K562 (cell line): ENCODE measurements at regions not wholly inside any gene's neighbourhood (a gene's known extent, or its start where the extent isn't known, plus 50 kb on each side); places are given as distances from the start of the nearest gene placed in this dataset.

Experiments
- ATAC-seq: fragments of 200-7000 bp; cut with Tn5 transposase; 3 replicates; pipeline ENCODE4 v1.9.1; 2020; ENCODE audit warnings: moderate library complexity
- BruUV-seq: library from RNA; stranded (reverse); fragments of 400-500 nt; replicated peaks from 2 replicates; lab custom pipeline; 2021; lab: Mats Ljungman, UMichigan
- CTCF ChIA-PET: fragments of 300-600 bp; formaldehyde crosslinking; extraction: SDS; loops from one replicate; lab custom pipeline; 2021; ENCODE audit warnings: low intra/inter-chr PET ratio; lab: Yijun Ruan, JAX
- POLR2A ChIA-PET: fragments of 300-600, 350-650 bp; sonication (Branson Sonifier 250); formaldehyde crosslinking; extraction: SDS; loops from one replicate; lab custom pipeline; 2021; ENCODE audit warnings: antibody characterized with exemption, inconsistent platforms; lab: Yijun Ruan, JAX
- DNase-seq, 4 experiments: peaks; one replicate each; pipeline versions ENCODE4 v3.0.0 to v3.0.0-alpha.2; 2011 to 2018; ENCODE audit warnings: low spot score in 3 of 4, mixed read lengths in 3 of 4; ENCODE audit errors: extremely low read depth in 1 of 4
- FAIRE-seq: peaks from 2 replicates; lab custom pipeline; 2011; peaks lifted over from hg19 to GRCh38; lab: Jason Lieb, UNC
- H2AFZ ChIP-seq: 2 replicates; pipeline ENCODE4 v1.6.0; 2011; ENCODE audit warnings: low read depth, low read length, control low read depth, inconsistent platforms
- H3K27ac ChIP-seq: fragments of 200-600 bp; 3 replicates; pipeline ENCODE4 v1.8.0; 2011; ENCODE audit warnings: low read depth, mild to moderate bottlenecking, control low read depth, inconsistent platforms, low read length, moderate library complexity, mixed read lengths; ENCODE audit errors: extremely low read depth
- H3K27me3 ChIP-seq, 2 experiments: fragments of 300-600 bp in 1 of 2; 2 replicates in 1 of 2; 3 replicates in 1 of 2; pipeline versions ENCODE4 v1.6.0 to v1.8.0; 2011; ENCODE audit warnings: inconsistent platforms in 2 of 2, low read length in 2 of 2, mild to moderate bottlenecking in 1 of 2, mixed read lengths in 1 of 2, moderate library complexity in 1 of 2; ENCODE audit not compliant: control insufficient read depth in 2 of 2, insufficient read depth in 2 of 2
- H3K36me3 ChIP-seq: fragments of 300-600 bp; 3 replicates; pipeline ENCODE4 v1.8.0; 2011; ENCODE audit warnings: mild to moderate bottlenecking, low read length, inconsistent platforms; ENCODE audit not compliant: control insufficient read depth, insufficient read depth
- H3K4me1 ChIP-seq, 2 experiments: fragments of 200-600 bp in 1 of 2; replicated peaks in 1 of 2; 2 replicates in 1 of 2; 3 replicates in 1 of 2; pipeline versions ENCODE4 v1.5.1 to v1.8.0; 2011; ENCODE audit warnings: inconsistent platforms in 2 of 2, low read length in 2 of 2, mild to moderate bottlenecking in 1 of 2, mixed read lengths in 1 of 2, moderate library complexity in 1 of 2; ENCODE audit not compliant: control insufficient read depth in 2 of 2, insufficient read depth in 2 of 2
- H3K4me2 ChIP-seq: 2 replicates; pipeline ENCODE4 v1.6.1; 2011; ENCODE audit warnings: low read length, control low read depth, inconsistent platforms, mixed read lengths; ENCODE audit not compliant: insufficient read depth
- H3K4me3 ChIP-seq: fragments of 200-600 bp; sonication (generic), shearing (Covaris generic); 2 replicates; pipeline ENCODE4 v1.5.1; 2016; ENCODE audit warnings: control low read depth, inconsistent platforms
- H3K79me2 ChIP-seq: fragments of 200-600 bp; 3 replicates; pipeline ENCODE4 v1.8.0; 2011; ENCODE audit warnings: low read length, inconsistent platforms; ENCODE audit not compliant: control insufficient read depth, insufficient read depth
- H3K9ac ChIP-seq, 2 experiments: 2 replicates each; pipeline versions ENCODE4 v1.6.0 to v1.6.1; 2011; ENCODE audit warnings: low read depth in 2 of 2, low read length in 2 of 2, control low read depth in 1 of 2, inconsistent platforms in 1 of 2, mild to moderate bottlenecking in 1 of 2, mixed read lengths in 1 of 2; ENCODE audit not compliant: insufficient read depth in 1 of 2
- H3K9me1 ChIP-seq: one replicate; pipeline ENCODE4 v1.6.0; 2011; ENCODE audit warnings: inconsistent platforms, mild to moderate bottlenecking, low read length, moderate library complexity; ENCODE audit not compliant: control insufficient read depth, insufficient read depth
- H3K9me3 ChIP-seq: replicated peaks from 2 replicates; pipeline ENCODE4 v1.5.1; 2011; ENCODE audit warnings: low read depth, low read length, inconsistent platforms; ENCODE audit not compliant: control insufficient read depth, insufficient read depth
- H4K20me1 ChIP-seq: replicated peaks from 2 replicates; pipeline ENCODE4 v1.6.1; 2011; ENCODE audit warnings: low read length, inconsistent platforms, mixed read lengths; ENCODE audit not compliant: control insufficient read depth, insufficient read depth
- ATF3 ChIP-seq, 2 experiments: fragments of 450-650 bp in 1 of 2; sonication (generic) in 1 of 2; formaldehyde crosslinking in 1 of 2; IDR thresholded peaks in 1 of 2; conservative IDR thresholded peaks in 1 of 2; 2 replicates each; pipeline versions ENCODE4 v1.6.1 to v1.8.1; 2016 to 2023; ENCODE audit warnings: mild to moderate bottlenecking in 2 of 2, moderate library complexity in 2 of 2, inconsistent platforms in 1 of 2, missing genetic modification reagents in 1 of 2
- BDP1 ChIP-seq: IDR thresholded peaks from 3 replicates; pipeline ENCODE4 v1.6.1; 2011; ENCODE audit not compliant: insufficient read length, insufficient read depth
- EP400 ChIP-seq: fragments of 450-650 bp; IDR thresholded peaks from 2 replicates; pipeline ENCODE4 v1.6.1; 2017; ENCODE audit warnings: antibody characterized with exemption, mild to moderate bottlenecking, moderate library complexity
- GABPB1 ChIP-seq: sonication (generic); formaldehyde crosslinking; IDR thresholded peaks from 2 replicates; pipeline ENCODE4 v1.8.0; 2022; ENCODE audit warnings: mild to moderate bottlenecking, missing genetic modification reagents
- GTF2A2 ChIP-seq: IDR thresholded peaks from 2 replicates; pipeline ENCODE4 v1.6.1; 2016; ENCODE audit warnings: mild to moderate bottlenecking, missing genetic modification characterization, missing compliant biosample characterization
- HNRNPUL1 ChIP-seq: fragments of 200-400 bp; formaldehyde crosslinking; IDR thresholded peaks from 2 replicates; pipeline ENCODE4 v1.6.1; 2017; ENCODE audit warnings: low read length
- KDM2B ChIP-seq: fragments of 250-450 bp; sonication (Bioruptor Pico); IDR thresholded peaks from 2 replicates; pipeline ENCODE4 v1.8.0; 2021; ENCODE audit warnings: mild to moderate bottlenecking, moderate library complexity
- PHF8 ChIP-seq: fragments of 200-600 bp; sonication (generic); IDR thresholded peaks from 2 replicates; pipeline ENCODE4 v1.6.1; 2012; ENCODE audit warnings: mixed run types, mild to moderate bottlenecking, inconsistent platforms, low read length, moderate library complexity, borderline replicate concordance
- POLR2B ChIP-seq: fragments of 450-650 bp; IDR thresholded peaks from 2 replicates; pipeline ENCODE4 v1.6.1; 2018; ENCODE audit warnings: low read depth; ENCODE audit not compliant: partially characterized antibody
- RBM15 ChIP-seq: fragments of 200-400 bp; formaldehyde crosslinking; IDR thresholded peaks from 2 replicates; pipeline ENCODE4 v1.6.1; 2018; ENCODE audit warnings: mild to moderate bottlenecking, low read length, moderate library complexity; ENCODE audit not compliant: insufficient read depth
- SREBF2 ChIP-seq: sonication (generic); formaldehyde crosslinking; IDR thresholded peaks from 2 replicates; pipeline ENCODE4 v1.4.0; 2020; ENCODE audit warnings: mild to moderate bottlenecking, missing genetic modification reagents
- SRSF3 ChIP-seq: fragments of 200-400 bp; formaldehyde crosslinking; IDR thresholded peaks from 2 replicates; pipeline ENCODE4 v1.6.1; 2016; ENCODE audit warnings: mild to moderate bottlenecking, low read length, moderate library complexity; ENCODE audit not compliant: insufficient read depth
- STAT5A ChIP-seq: IDR thresholded peaks from 2 replicates; pipeline ENCODE4 v1.6.1; 2012; ENCODE audit warnings: low read length, inconsistent platforms, borderline replicate concordance
- ZNF224 ChIP-seq: sonication (generic); formaldehyde crosslinking; IDR thresholded peaks from 2 replicates; pipeline ENCODE4 v1.8.0; 2022; ENCODE audit warnings: mild to moderate bottlenecking, missing genetic modification reagents
- ZNF436 ChIP-seq: fragments of 250-450, 450-650 bp; sonication (Bioruptor Pico); formaldehyde crosslinking; IDR thresholded peaks from 2 replicates; pipeline ENCODE4 v1.7.0; 2020; ENCODE audit warnings: mild to moderate bottlenecking
- WGBS: fragments of 100-300 bp; shearing (Covaris generic); methylation state at CpG from one replicate; pipeline ENCODE4 v1.1.6; 2016; ENCODE audit warnings: low coverage, mixed read lengths; ENCODE audit not compliant: insufficient coverage; ENCODE audit errors: missing lambda C conversion rate; 5-methylcytosine and 5-hydroxymethylcytosine counted together
- in situ Hi-C: fragments of 300-500 bp; cut with MboI; formaldehyde crosslinking; loops from 4 replicates; pipeline ENCODE4 v1.15.0; 2018; ENCODE audit warnings: inconsistent platforms, mixed read lengths
- intact Hi-C: fragments of 100-400 bp; cut with micrococcal nuclease; formaldehyde crosslinking; loops from 2 replicates; pipeline ENCODE4 v1.14.2; 2022
- TF ChIP-seq, protein P1 (sequence below): sonication (generic); formaldehyde crosslinking; IDR thresholded peaks from 2 replicates; pipeline ENCODE4 v1.8.1; 2023; ENCODE audit warnings: mild to moderate bottlenecking, missing genetic modification reagents
- TF ChIP-seq, protein P2 (sequence below): IDR thresholded peaks from 2 replicates; pipeline ENCODE4 v1.6.1; 2011; ENCODE audit warnings: borderline replicate concordance, low read depth, mild to moderate bottlenecking, moderate library complexity, low read length; ENCODE audit not compliant: insufficient read depth, poor library complexity, severe bottlenecking

DNA sequence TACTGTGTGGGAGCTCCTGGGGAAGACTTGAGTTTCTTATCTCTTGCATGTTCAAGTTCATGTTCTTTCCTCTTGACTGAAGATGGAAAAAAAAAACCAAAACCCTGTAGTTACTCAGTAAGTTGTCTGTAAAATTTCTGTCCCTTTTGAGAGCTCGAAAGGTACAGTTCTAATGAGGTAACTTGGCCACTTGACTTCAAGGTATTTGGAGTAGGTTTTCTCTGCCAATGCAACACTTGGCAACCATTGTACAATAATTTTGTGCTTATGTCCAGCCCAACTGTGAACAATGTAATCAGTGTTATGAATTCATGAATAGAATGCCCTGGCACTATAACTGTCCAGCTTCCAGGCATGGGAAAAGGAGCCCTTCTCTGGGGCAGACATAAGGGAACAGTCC, 111.0 kb downstream of the LIPG start:
- no peak for FAIRE-seq
- POLR2A ChIA-PET: interaction anchor here (1.2 kb wide), 1 partner anchor 17 kb away, joined by 3 read pairs; no protein-coding TSS in a partner anchor
- Histone ChIP-seq H3K9me1 (no peaks in the 10 kb centered on the region), H3K4me2 (no peak overlapping the region), H3K79me2 (no peaks in the 10 kb centered on the region), H3K27me3 (peaks cover under 1 to 20% of the 10 kb centered on the region in 2 experiments; a peak in 4 of 5 replicates), H3K9ac (no peak overlapping the region), H3K4me3 (no peak overlapping the region), H3K4me1 (no peaks in the 10 kb centered on the region), H3K27ac (no peak overlapping the region), H4K20me1 (no peaks in the 10 kb centered on the region), H2AFZ (no peak overlapping the region), H3K36me3 (no peaks in the 10 kb centered on the region), H3K9me3 (no peaks in the 10 kb centered on the region)
- intact Hi-C loops: no loop called here
- no TSS peak for BruUV-seq
- no peak for ATAC-seq
- DNase-seq: no peak
- in situ Hi-C loops: no loop called here
- TF ChIP-seq PHF8 (no peak), SRSF3 (no peak), RBM15 (no peak), BDP1 (no peak), EP400 (no peak), ZNF224 (CRISPR knock-in tag) (no peak), SREBF2 (CRISPR knock-in tag) (no peak), ATF3 (IDR thresholded peaks at IDR 0.05) (no peak), ATF3 (CRISPR knock-in tag; conservative IDR thresholded peaks at IDR 0.05) (no peak), POLR2B (no peak), GABPB1 (CRISPR knock-in tag) (no peak), GTF2A2 (no peak), ZNF436 (no peak), STAT5A (no peak), HNRNPUL1 (no peak), KDM2B (CRISPR knock-in tag) (no peak)
- TF ChIP-seq, protein P1, sequence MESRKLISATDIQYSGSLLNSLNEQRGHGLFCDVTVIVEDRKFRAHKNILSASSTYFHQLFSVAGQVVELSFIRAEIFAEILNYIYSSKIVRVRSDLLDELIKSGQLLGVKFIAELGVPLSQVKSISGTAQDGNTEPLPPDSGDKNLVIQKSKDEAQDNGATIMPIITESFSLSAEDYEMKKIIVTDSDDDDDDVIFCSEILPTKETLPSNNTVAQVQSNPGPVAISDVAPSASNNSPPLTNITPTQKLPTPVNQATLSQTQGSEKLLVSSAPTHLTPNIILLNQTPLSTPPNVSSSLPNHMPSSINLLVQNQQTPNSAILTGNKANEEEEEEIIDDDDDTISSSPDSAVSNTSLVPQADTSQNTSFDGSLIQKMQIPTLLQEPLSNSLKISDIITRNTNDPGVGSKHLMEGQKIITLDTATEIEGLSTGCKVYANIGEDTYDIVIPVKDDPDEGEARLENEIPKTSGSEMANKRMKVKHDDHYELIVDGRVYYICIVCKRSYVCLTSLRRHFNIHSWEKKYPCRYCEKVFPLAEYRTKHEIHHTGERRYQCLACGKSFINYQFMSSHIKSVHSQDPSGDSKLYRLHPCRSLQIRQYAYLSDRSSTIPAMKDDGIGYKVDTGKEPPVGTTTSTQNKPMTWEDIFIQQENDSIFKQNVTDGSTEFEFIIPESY (CRISPR knock-in tag): no peak
- TF ChIP-seq, protein P2, sequence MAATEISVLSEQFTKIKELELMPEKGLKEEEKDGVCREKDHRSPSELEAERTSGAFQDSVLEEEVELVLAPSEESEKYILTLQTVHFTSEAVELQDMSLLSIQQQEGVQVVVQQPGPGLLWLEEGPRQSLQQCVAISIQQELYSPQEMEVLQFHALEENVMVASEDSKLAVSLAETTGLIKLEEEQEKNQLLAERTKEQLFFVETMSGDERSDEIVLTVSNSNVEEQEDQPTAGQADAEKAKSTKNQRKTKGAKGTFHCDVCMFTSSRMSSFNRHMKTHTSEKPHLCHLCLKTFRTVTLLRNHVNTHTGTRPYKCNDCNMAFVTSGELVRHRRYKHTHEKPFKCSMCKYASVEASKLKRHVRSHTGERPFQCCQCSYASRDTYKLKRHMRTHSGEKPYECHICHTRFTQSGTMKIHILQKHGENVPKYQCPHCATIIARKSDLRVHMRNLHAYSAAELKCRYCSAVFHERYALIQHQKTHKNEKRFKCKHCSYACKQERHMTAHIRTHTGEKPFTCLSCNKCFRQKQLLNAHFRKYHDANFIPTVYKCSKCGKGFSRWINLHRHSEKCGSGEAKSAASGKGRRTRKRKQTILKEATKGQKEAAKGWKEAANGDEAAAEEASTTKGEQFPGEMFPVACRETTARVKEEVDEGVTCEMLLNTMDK: no peak
- CTCF ChIA-PET: no interaction called here
- WGBS: 10% methylated on average over 1 of the region's 1 CpG
